ENCODE measurements at regions not wholly inside any gene's neighbourhood (a gene's known extent, or its start where the extent isn't known, plus 50 kb on each side); places are given as distances from the start of the nearest gene placed in this dataset.

GRCh38 chr1:232105561-232105960 is 479.0 kb downstream of the DISC1 start:
- 72% methylated on average over 7 of the region's 7 CpGs for WGBS
- no peaks in the 10 kb centered on the region for H3K4me1 ChIP-seq

GRCh38 chr1:232101231-232101630 is 474.6 kb downstream of the DISC1 start:
- TF ChIP-seq POLR2A (IDR thresholded peaks at IDR 0.05; ENCODE audit: low read depth) (no peak), POLR2AphosphoS5 (IDR thresholded peaks at IDR 0.05) (no peak), CTCF (IDR thresholded peaks at IDR 0.05) (no peak), EP300 (IDR thresholded peaks at IDR 0.05) (no peak)
- Histone ChIP-seq H3K27ac (replicated peaks in 1 of 4) (no peak overlapping the region), H3K4me3 (no peak overlapping the region), H3K27me3 (no peaks in the 10 kb centered on the region), H3K9me3 (no peaks in the 10 kb centered on the region), H3K36me3 (no peaks in the 10 kb centered on the region), H3K4me1 (no peaks in the 10 kb centered on the region)
- no peak for DNase-seq (ENCODE audit: extremely low spot score)
- intact Hi-C loops (cut with DNase I) = no loop called here
- 91% methylated on average over 1 of the region's 1 CpG for WGBS

More at GRCh38 chr1:232105561-232105960, 479.0 kb downstream of the DISC1 start:
- H3K27me3 ChIP-seq = no peaks in the 10 kb centered on the region
- TF ChIP-seq EP300 (IDR thresholded peaks at IDR 0.05) (no peak), POLR2AphosphoS5 (IDR thresholded peaks at IDR 0.05) (no peak), POLR2A (IDR thresholded peaks at IDR 0.05; ENCODE audit: low read depth) (no peak), CTCF (IDR thresholded peaks at IDR 0.05) (no peak)
- DNase-seq (ENCODE audit: extremely low spot score) = no peak
- no peaks in the 10 kb centered on the region for H3K36me3 ChIP-seq
- H3K9me3 ChIP-seq = no peaks in the 10 kb centered on the region
- intact Hi-C loops (cut with DNase I) = no loop called here
- no peak overlapping the region for H3K27ac ChIP-seq (replicated peaks in 1 of 4)
- H3K4me3 ChIP-seq = no peak overlapping the region

GRCh38 chr1:232096751-232097150 is 470.2 kb downstream of the DISC1 start:
- intact Hi-C loops (cut with DNase I) = no loop called here
- TF ChIP-seq CTCF (IDR thresholded peaks at IDR 0.05) = no peak
- TF ChIP-seq EP300 (IDR thresholded peaks at IDR 0.05) = no peak
- TF ChIP-seq POLR2AphosphoS5 (IDR thresholded peaks at IDR 0.05) = no peak
- no peak for TF ChIP-seq POLR2A (IDR thresholded peaks at IDR 0.05; ENCODE audit: low read depth)
- H3K4me1 ChIP-seq = no peaks in the 10 kb centered on the region

More at GRCh38 chr1:232096751-232097150, 470.2 kb downstream of the DISC1 start:
- Histone ChIP-seq H3K27ac (replicated peaks in 1 of 4) (no peak overlapping the region), H3K9me3 (no peaks in the 10 kb centered on the region), H3K36me3 (no peaks in the 10 kb centered on the region), H3K27me3 (no peaks in the 10 kb centered on the region), H3K4me3 (no peak overlapping the region)
- WGBS = 77% methylated on average over 3 of the region's 3 CpGs
- no peak for DNase-seq (ENCODE audit: extremely low spot score)

Small RNA genes in the stretch of these regions (small RNA-seq; reads per million reads assigned to genes)
- gene BX323014.1 = 0 reads per million in 3 donors
- 0 reads per million in 3 donors for gene RN7SL299P

Data from esophagus muscularis mucosa (tissue), 4 donors.